ENCODE measurements at regions not wholly inside any gene's neighbourhood (a gene's known extent, or its start where the extent isn't known, plus 50 kb on each side); places are given as distances from the start of the nearest gene placed in this dataset.

DNA sequence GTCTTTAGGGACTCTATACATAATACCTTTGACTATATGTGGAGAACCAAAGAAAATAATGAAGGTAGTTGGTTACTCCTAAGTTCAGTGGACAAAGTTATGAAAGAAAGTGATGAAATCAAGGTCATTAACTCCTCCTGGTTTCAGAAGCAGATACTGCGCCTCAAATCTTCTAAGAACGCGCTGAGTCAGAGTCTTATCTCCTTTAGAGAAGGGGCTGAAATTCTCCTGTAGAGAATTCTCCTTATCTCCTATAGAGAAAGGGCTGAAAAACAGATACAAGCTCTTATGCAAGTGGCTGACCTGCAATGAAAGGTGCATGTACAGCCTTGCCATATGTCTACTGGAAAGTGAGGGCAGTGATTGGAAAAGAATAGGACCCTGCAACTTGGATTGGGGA, 824.2 kb downstream of the NSUN3 start:
- no TSS peak for BruUV-seq (replicated peaks)
- TF ChIP-seq CTCF (IDR thresholded peaks at IDR 0.05; ENCODE audit: unreplicated experiment): no peak
- Mint-ChIP-seq H3K9me3 (ENCODE audit: low read depth, unreplicated experiment) (no peaks in the 10 kb centered on the region), H3K4me3 (ENCODE audit: low read depth, unreplicated experiment) (no peak overlapping the region), H3K4me1 (ENCODE audit: low read depth, unreplicated experiment) (no peaks in the 10 kb centered on the region), H3K27ac (ENCODE audit: unreplicated experiment) (no peak overlapping the region), H3K27me3 (ENCODE audit: unreplicated experiment) (no peaks in the 10 kb centered on the region), H3K36me3 (ENCODE audit: insufficient read depth, unreplicated experiment) (no peaks in the 10 kb centered on the region)
- intact Hi-C loops (cut with micrococcal nuclease; ENCODE audit: unreplicated experiment): no loop called here
- CTCF ChIA-PET: no interaction called here
- DNase-seq: no peak

- intact Hi-C loops (cut with micrococcal nuclease; ENCODE audit: unreplicated experiment): no loop called here
- DNase-seq: no peak
- CTCF ChIA-PET: no interaction called here
- BruUV-seq (replicated peaks): no TSS peak
- TF ChIP-seq CTCF (IDR thresholded peaks at IDR 0.05; ENCODE audit: unreplicated experiment): no peak
- Mint-ChIP-seq H3K36me3 (ENCODE audit: insufficient read depth, unreplicated experiment) (no peaks in the 10 kb centered on the region), H3K4me1 (ENCODE audit: low read depth, unreplicated experiment) (no peaks in the 10 kb centered on the region), H3K9me3 (ENCODE audit: low read depth, unreplicated experiment) (no peaks in the 10 kb centered on the region), H3K27me3 (ENCODE audit: unreplicated experiment) (no peaks in the 10 kb centered on the region), H3K4me3 (ENCODE audit: low read depth, unreplicated experiment) (no peak overlapping the region), H3K27ac (ENCODE audit: unreplicated experiment) (no peak overlapping the region)
Measured at GRCh38 chr3:94896994-94897393, 834.1 kb downstream of the NSUN3 start.

GRCh38 chr3:94904156-94904674, 841.4 kb downstream of the NSUN3 start:
- Mint-ChIP-seq H3K27ac (ENCODE audit: unreplicated experiment) (no peak overlapping the region), H3K36me3 (ENCODE audit: insufficient read depth, unreplicated experiment) (no peaks in the 10 kb centered on the region), H3K27me3 (ENCODE audit: unreplicated experiment) (no peaks in the 10 kb centered on the region), H3K9me3 (ENCODE audit: low read depth, unreplicated experiment) (no peaks in the 10 kb centered on the region), H3K4me1 (ENCODE audit: low read depth, unreplicated experiment) (no peaks in the 10 kb centered on the region), H3K4me3 (ENCODE audit: low read depth, unreplicated experiment) (no peak overlapping the region)
- CTCF ChIA-PET: no interaction called here
- intact Hi-C loops (cut with micrococcal nuclease; ENCODE audit: unreplicated experiment): no loop called here
- no TSS peak for BruUV-seq (replicated peaks)
- no peak for DNase-seq
- TF ChIP-seq CTCF (IDR thresholded peaks at IDR 0.05; ENCODE audit: unreplicated experiment): no peak

GRCh38 chr3:94909726-94910125, 846.9 kb downstream of the NSUN3 start:
- H3K4me1 Mint-ChIP-seq (ENCODE audit: low read depth, unreplicated experiment): no peaks in the 10 kb centered on the region
- no TSS peak for BruUV-seq (replicated peaks)
- no peaks in the 10 kb centered on the region for H3K9me3 Mint-ChIP-seq (ENCODE audit: low read depth, unreplicated experiment)
- no peaks in the 10 kb centered on the region for H3K27me3 Mint-ChIP-seq (ENCODE audit: unreplicated experiment)
- CTCF ChIA-PET: no interaction called here
- no peak overlapping the region for H3K4me3 Mint-ChIP-seq (ENCODE audit: low read depth, unreplicated experiment)
- DNase-seq: no peak
- no peak overlapping the region for H3K27ac Mint-ChIP-seq (ENCODE audit: unreplicated experiment)
- intact Hi-C loops (cut with micrococcal nuclease; ENCODE audit: unreplicated experiment): no loop called here
- TF ChIP-seq CTCF (IDR thresholded peaks at IDR 0.05; ENCODE audit: unreplicated experiment): no peak
- H3K36me3 Mint-ChIP-seq (ENCODE audit: insufficient read depth, unreplicated experiment): no peaks in the 10 kb centered on the region
